BE2C (cell line): ENCODE measurements at regions not wholly inside any gene's neighbourhood (a gene's known extent, or its start where the extent isn't known, plus 50 kb on each side); places are given as distances from the start of the nearest gene placed in this dataset.

Source experiments
- DNase-seq: peaks from one replicate; pipeline ENCODE4 v3.0.0-alpha.2; 2020
- H3K27me3 ChIP-seq: fragments of 250-450 bp; sonication (Bioruptor Pico); 2 replicates; pipeline ENCODE4 v1.5.1; 2020; ENCODE audit warnings: mild to moderate bottlenecking
- H3K36me3 ChIP-seq: fragments of 250-450 bp; sonication (Bioruptor Pico); 2 replicates; pipeline ENCODE4 v1.5.1; 2020; ENCODE audit warnings: mild to moderate bottlenecking
- H3K4me1 ChIP-seq: fragments of 250-450 bp; sonication (Bioruptor Pico); 2 replicates; pipeline ENCODE4 v1.5.1; 2020
- H3K4me3 ChIP-seq: 2 replicates; pipeline ENCODE4 v1.5.1; 2011; ENCODE audit warnings: low read depth, low read length
- H3K9me3 ChIP-seq: fragments of 250-450 bp; sonication (Bioruptor Pico); 2 replicates; pipeline ENCODE4 v1.5.1; 2020
- TF ChIP-seq, protein P1 (sequence below): IDR thresholded peaks from 2 replicates; pipeline ENCODE4 v1.5.1; 2012; ENCODE audit warnings: mild to moderate bottlenecking, low read depth, low read length

DNA sequence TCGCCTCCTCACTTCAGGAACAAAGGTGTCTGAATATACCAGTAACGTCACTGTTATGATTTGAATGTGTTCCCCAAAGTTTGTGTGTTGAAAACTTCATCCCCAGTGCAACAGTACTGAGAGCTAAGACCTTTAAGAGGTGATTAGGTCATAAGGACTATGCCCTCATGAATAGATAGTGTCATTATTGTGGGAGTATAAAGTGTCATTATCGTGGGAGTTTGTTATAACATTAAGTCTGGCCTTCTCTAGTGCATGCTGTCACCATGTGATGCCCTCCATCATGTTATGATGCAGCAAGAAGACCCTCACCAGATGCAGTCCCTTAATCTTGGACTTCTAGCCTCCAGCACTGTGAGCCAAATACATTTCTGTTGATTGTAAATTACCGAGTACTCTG, 53.7 kb upstream of the TLE3 start:
- peaks cover 60% of the 10 kb centered on the region for H3K4me1 ChIP-seq
- no peak for DNase-seq
- TF ChIP-seq, protein P1, sequence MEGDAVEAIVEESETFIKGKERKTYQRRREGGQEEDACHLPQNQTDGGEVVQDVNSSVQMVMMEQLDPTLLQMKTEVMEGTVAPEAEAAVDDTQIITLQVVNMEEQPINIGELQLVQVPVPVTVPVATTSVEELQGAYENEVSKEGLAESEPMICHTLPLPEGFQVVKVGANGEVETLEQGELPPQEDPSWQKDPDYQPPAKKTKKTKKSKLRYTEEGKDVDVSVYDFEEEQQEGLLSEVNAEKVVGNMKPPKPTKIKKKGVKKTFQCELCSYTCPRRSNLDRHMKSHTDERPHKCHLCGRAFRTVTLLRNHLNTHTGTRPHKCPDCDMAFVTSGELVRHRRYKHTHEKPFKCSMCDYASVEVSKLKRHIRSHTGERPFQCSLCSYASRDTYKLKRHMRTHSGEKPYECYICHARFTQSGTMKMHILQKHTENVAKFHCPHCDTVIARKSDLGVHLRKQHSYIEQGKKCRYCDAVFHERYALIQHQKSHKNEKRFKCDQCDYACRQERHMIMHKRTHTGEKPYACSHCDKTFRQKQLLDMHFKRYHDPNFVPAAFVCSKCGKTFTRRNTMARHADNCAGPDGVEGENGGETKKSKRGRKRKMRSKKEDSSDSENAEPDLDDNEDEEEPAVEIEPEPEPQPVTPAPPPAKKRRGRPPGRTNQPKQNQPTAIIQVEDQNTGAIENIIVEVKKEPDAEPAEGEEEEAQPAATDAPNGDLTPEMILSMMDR = no peak
- H3K36me3 ChIP-seq = no peaks in the 10 kb centered on the region
- H3K27me3 ChIP-seq = no peaks in the 10 kb centered on the region
- no peaks in the 10 kb centered on the region for H3K9me3 ChIP-seq
- no peak overlapping the region for H3K4me3 ChIP-seq

DNA sequence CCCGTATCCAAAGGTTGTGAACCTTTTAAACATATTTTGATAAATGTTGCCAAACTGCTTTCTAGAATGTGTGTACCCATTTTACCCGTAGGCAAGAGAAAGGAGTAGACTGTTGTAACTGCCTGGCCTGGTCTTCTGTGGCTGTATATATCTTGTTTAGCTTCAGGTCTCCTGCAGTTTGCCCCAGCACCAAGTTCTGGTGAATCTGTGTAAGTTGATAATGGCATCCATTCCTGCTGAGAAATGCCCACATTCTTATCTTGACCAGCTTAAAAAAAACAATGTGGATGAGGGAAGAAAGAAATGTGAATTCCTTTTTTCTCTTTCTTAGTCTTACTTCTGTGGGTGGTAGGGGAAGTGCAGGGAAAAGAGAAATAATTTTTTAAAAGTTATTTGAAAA, 53.3 kb upstream of the TLE3 start:
- no peaks in the 10 kb centered on the region for H3K9me3 ChIP-seq
- H3K4me1 ChIP-seq = peaks cover 55% of the 10 kb centered on the region
- H3K4me3 ChIP-seq = no peak overlapping the region
- H3K36me3 ChIP-seq = no peaks in the 10 kb centered on the region
- no peaks in the 10 kb centered on the region for H3K27me3 ChIP-seq
- no peak for DNase-seq
- TF ChIP-seq, protein P1 = no peak

DNA sequence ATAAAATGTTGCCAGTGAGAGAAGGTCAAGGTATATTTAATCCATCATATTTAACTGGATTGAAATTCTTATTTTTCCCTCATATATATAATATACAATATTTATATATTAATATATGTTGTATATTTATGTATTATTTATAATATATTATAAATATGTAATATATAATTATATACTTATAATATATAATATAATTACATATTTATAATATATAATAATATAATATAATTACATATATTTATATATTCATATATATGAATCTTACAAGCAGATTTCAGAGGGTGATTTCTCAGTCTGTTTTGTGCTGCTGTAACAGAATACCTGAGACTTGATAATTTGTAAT, 52.7 kb upstream of the TLE3 start:
- TF ChIP-seq, protein P1 = no peak
- H3K36me3 ChIP-seq = no peaks in the 10 kb centered on the region
- H3K4me3 ChIP-seq = no peak overlapping the region
- H3K9me3 ChIP-seq = no peaks in the 10 kb centered on the region
- DNase-seq = no peak
- H3K4me1 ChIP-seq = peaks cover 49% of the 10 kb centered on the region
- no peaks in the 10 kb centered on the region for H3K27me3 ChIP-seq

DNA sequence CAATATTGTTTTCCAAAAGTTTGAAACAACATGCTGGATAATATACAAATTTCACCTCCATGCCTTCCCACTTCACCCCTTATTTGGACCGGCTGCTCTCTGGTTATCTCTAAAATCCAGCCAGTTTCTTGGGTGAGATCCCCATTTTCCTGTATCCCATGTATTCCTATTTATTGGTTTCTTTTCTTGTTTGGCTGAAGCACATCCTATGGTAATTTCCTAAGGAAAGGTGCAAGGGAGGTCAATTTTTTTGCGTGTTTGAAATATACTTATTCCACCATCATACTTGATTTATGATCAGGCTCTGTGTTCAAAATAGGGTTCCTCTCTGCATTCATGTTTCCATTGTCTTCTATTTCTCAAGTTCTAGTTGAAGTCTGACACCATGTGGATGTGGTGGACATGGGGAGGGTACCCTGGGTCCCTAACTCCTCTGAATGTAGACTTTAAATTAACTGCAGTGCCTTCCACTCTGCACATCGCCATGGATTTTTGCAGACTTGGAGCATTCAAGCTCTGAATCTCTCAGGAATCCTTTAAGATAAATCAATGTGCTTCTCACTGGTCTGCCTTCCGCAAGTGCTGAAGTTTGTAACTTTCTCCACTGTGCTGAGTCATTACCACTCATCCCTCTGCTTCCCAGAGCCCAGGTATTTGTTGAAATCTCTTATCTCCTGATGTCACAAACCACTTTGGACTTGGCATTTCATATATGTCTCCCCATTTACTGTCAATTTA, 52.1 kb upstream of the TLE3 start:
- TF ChIP-seq, protein P1 = no peak
- Histone ChIP-seq H3K4me1 (peaks cover 44% of the 10 kb centered on the region), H3K4me3 (no peak overlapping the region), H3K36me3 (no peaks in the 10 kb centered on the region), H3K9me3 (no peaks in the 10 kb centered on the region), H3K27me3 (no peaks in the 10 kb centered on the region)
- no peak for DNase-seq

DNA sequence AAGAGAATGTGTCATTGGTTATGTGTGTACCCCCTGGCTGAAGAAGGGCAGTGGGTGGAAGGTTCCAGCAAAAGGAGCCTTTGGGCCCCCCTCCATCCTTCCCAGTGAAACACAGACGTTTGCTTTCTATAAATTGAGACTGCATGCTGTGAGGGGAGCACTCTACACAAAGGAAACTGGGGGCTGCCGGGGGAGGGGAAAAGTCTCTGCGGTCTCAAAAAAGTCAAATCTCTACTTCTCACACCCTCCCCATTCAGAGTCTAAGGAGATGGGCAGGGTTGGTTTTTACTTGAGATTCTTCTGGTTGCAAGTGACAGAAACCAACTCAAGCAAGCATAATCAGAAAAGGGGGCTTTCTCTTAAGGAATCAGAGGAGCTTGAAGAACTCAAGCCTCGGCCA, 50.1 kb upstream of the TLE3 start:
- no peaks in the 10 kb centered on the region for H3K27me3 ChIP-seq
- peaks cover 38% of the 10 kb centered on the region for H3K4me1 ChIP-seq
- no peak overlapping the region for H3K4me3 ChIP-seq
- no peaks in the 10 kb centered on the region for H3K36me3 ChIP-seq
- H3K9me3 ChIP-seq = no peaks in the 10 kb centered on the region
- TF ChIP-seq, protein P1 = no peak
- DNase-seq = no peak
